Liver (tissue), 7 donors: ENCODE measurements at regions not wholly inside any gene's neighbourhood (a gene's known extent, or its start where the extent isn't known, plus 50 kb on each side); places are given as distances from the start of the nearest gene placed in this dataset.
"Not testable (repeated sequence)": the region's sequence is repeated elsewhere in the genome, so short reads cannot be mapped to it uniquely, and the experiment has no call there.

Source experiments
- DNase-seq: peaks from one replicate; pipeline ENCODE4 v3.0.0-alpha.2; 2017; ENCODE audit warnings: low spot score
- H3K27ac ChIP-seq, 2 donors: one replicate each; pipeline ENCODE4 v1.7.0; 2013; ENCODE audit warnings: inconsistent platforms in 2 of 2, low read length in 2 of 2, control low read depth in 1 of 2, low read depth in 1 of 2, mild to moderate bottlenecking in 1 of 2
- H3K27me3 ChIP-seq, 4 donors: one replicate each; pipeline versions ENCODE4 v1.6.1 to v1.7.0; 2013; ENCODE audit warnings: low read length in 3 of 4, inconsistent platforms in 1 of 4, mild to moderate bottlenecking in 1 of 4, moderate library complexity in 1 of 4; ENCODE audit not compliant: control insufficient read depth in 4 of 4, insufficient read depth in 4 of 4
- H3K36me3 ChIP-seq, 4 donors: one replicate each; pipeline versions ENCODE4 v1.6.1 to v1.7.0; 2013; ENCODE audit warnings: low read length in 3 of 4, mild to moderate bottlenecking in 3 of 4, low read depth in 1 of 4, moderate library complexity in 1 of 4; ENCODE audit not compliant: control insufficient read depth in 4 of 4, insufficient read depth in 3 of 4
- H3K4me1 ChIP-seq, 4 donors: one replicate each; pipeline versions ENCODE4 v1.6.1 to v1.7.0; 2013; ENCODE audit warnings: low read length in 3 of 4, mild to moderate bottlenecking in 3 of 4, moderate library complexity in 1 of 4; ENCODE audit not compliant: control insufficient read depth in 4 of 4, insufficient read depth in 4 of 4
- H3K4me3 ChIP-seq, 3 donors: one replicate each; pipeline versions ENCODE4 v1.6.1 to v1.7.0; 2013; ENCODE audit warnings: low read length in 3 of 3, control low read depth in 1 of 3, low read depth in 1 of 3, mild to moderate bottlenecking in 1 of 3
- H3K9ac ChIP-seq, 2 donors: one replicate each; pipeline ENCODE4 v1.7.0; 2013; ENCODE audit warnings: low read length in 2 of 2, mild to moderate bottlenecking in 2 of 2, moderate library complexity in 2 of 2, control low read depth in 1 of 2, low read depth in 1 of 2
- H3K9me3 ChIP-seq, 4 donors: one replicate each; pipeline versions ENCODE4 v1.6.1 to v1.7.0; 2013; ENCODE audit warnings: low read length in 3 of 4; ENCODE audit not compliant: control insufficient read depth in 4 of 4
- ATF3 ChIP-seq: IDR thresholded peaks from 2 replicates; pipeline ENCODE4 v1.6.1; 2016; ENCODE audit warnings: antibody characterized with exemption
- EGR1 ChIP-seq, 2 donors: IDR thresholded peaks; 2 replicates each; pipeline ENCODE4 v1.6.1; 2016 to 2018; ENCODE audit warnings: antibody characterized with exemption in 2 of 2, low read depth in 2 of 2
- FOXA1 ChIP-seq: IDR thresholded peaks from 2 replicates; pipeline ENCODE4 v1.6.1; 2016; ENCODE audit warnings: antibody characterized with exemption
- FOXA2 ChIP-seq: IDR thresholded peaks from 2 replicates; pipeline ENCODE4 v1.6.1; 2016; ENCODE audit warnings: antibody characterized with exemption
- HNF4A ChIP-seq, 2 donors: conservative IDR thresholded peaks; 2 replicates each; pipeline ENCODE4 v1.6.1; 2016; ENCODE audit warnings: antibody characterized with exemption in 2 of 2, mild to moderate bottlenecking in 2 of 2
- HNF4G ChIP-seq: IDR thresholded peaks from 2 replicates; pipeline ENCODE4 v1.6.1; 2016; ENCODE audit warnings: antibody characterized with exemption
- JUND ChIP-seq, 2 donors: IDR thresholded peaks; 2 replicates each; pipeline ENCODE4 v1.6.1; 2016; ENCODE audit warnings: antibody characterized with exemption in 2 of 2
- REST ChIP-seq: IDR thresholded peaks from 2 replicates; pipeline ENCODE4 v1.6.1; 2016; ENCODE audit warnings: antibody characterized with exemption, mild to moderate bottlenecking
- YY1 ChIP-seq: IDR thresholded peaks from 2 replicates; pipeline ENCODE4 v1.6.1; 2016; ENCODE audit warnings: antibody characterized with exemption, mild to moderate bottlenecking
- ZBTB33 ChIP-seq: IDR thresholded peaks from 2 replicates; pipeline ENCODE4 v1.6.1; 2016; ENCODE audit warnings: antibody characterized with exemption
- WGBS: extraction: QIAGEN DNeasy Blood & Tissue Kit; methylation state at CpG from one replicate; pipeline ENCODE4 v1.1.7; 2013; 5-methylcytosine and 5-hydroxymethylcytosine counted together
- donor health status: healthy.
- donor health status: healthy.
- donor health status: healthy.
- donor health status: healthy.

- H3K9me3 ChIP-seq: no peaks in the 10 kb centered on the region
- H3K27ac ChIP-seq: no peak overlapping the region
- H3K9ac ChIP-seq: no peak overlapping the region
- no peak overlapping the region for H3K4me3 ChIP-seq
- 78% methylated on average over 1 of the region's 1 CpG for WGBS
- H3K4me1 ChIP-seq: no peaks in the 10 kb centered on the region
- H3K27me3 ChIP-seq: no peaks in the 10 kb centered on the region
- TF ChIP-seq JUND (IDR thresholded peaks at IDR 0.05) (no peak), ZBTB33 (no peak), HNF4G (no peak), ATF3 (no peak)
- no peaks in the 10 kb centered on the region for H3K36me3 ChIP-seq
- DNase-seq: no peak
Measured at GRCh38 chr12:85626784-85627171, 209.4 kb downstream of the RASSF9 start.

DNA sequence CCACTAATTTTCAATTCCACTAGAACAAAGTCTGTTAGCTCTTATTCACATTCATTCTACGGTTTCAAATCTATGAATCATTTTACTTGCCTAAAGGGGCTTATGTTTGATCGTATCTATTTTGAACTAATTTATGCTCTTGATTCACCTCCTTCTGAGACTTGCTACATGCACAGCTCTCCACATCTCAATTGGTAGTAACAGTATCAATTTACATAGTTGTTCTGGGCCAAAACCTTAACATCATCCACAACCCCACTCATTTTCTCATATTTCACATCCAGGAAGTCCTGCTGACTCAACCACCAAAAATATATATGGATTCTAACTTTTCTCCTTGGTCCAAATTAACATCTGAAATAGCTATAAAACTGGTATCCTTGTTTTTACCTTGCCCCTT, 208.6 kb downstream of the RASSF9 start:
- Histone ChIP-seq H3K9me3 (no peaks in the 10 kb centered on the region), H3K36me3 (no peaks in the 10 kb centered on the region), H3K9ac (no peak overlapping the region), H3K4me3 (no peak overlapping the region), H3K4me1 (no peaks in the 10 kb centered on the region), H3K27me3 (no peaks in the 10 kb centered on the region), H3K27ac (no peak overlapping the region)
- 94% methylated on average over 2 of the region's 2 CpGs for WGBS
- DNase-seq: no peak
- TF ChIP-seq REST: no peak
- no peak for TF ChIP-seq HNF4A (conservative IDR thresholded peaks at IDR 0.05)
- TF ChIP-seq FOXA1: no peak
- no peak for TF ChIP-seq ATF3
- no peak for TF ChIP-seq HNF4G

DNA sequence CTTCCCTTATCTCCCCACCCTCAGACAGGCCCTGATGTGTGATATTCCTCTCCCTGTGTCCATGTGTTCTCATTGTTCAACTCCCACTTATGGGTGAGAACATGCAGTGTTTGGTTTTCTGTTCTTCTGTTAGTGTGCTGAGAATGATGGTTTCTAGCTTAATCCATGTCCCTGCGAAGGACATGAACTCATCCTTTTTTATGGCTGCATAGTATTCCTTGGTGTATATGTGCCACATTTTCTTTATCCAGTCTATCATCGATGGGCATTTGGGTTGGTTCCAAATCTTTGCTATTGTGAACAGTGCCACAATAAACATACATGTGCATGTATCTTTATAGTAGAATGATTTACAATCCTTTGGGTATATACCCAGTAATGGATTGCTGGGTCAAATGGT, 207.6 kb downstream of the RASSF9 start:
- H3K4me1 ChIP-seq, H3K9ac ChIP-seq, H3K27ac ChIP-seq, DNase-seq, H3K9me3 ChIP-seq, H3K36me3 ChIP-seq, H3K27me3 ChIP-seq, H3K4me3 ChIP-seq: not testable (repeated sequence)
- 94% methylated on average over 2 of the region's 2 CpGs for WGBS

DNA sequence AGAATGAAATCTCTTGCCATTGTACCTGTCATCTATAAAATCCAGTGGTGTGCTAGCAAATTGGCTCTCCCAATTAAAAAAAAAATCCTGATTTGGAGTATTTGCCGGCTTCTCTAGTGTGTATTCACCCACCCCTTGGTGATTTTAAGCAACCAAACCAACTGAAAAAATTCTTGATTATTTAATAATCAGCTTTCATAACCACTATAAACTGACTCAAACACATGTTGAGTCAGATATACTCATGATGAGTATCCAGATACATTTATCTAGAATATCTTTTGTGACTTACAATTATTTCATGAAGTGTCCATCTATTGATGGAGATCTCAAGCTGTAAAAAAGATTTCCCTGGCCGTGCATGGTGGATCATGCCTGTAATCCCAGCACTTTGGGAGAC, 205.4 kb downstream of the RASSF9 start:
- Histone ChIP-seq H3K27me3 (no peaks in the 10 kb centered on the region), H3K4me3 (no peak overlapping the region), H3K4me1 (no peaks in the 10 kb centered on the region), H3K36me3 (no peaks in the 10 kb centered on the region), H3K27ac (no peak overlapping the region), H3K9ac (no peak overlapping the region), H3K9me3 (no peaks in the 10 kb centered on the region)
- WGBS: 89% methylated on average over 2 of the region's 2 CpGs
- TF ChIP-seq ATF3 (no peak), FOXA2 (no peak), FOXA1 (no peak), ZBTB33 (no peak), YY1 (no peak), EGR1 (IDR thresholded peaks at IDR 0.05; ENCODE audit: low read depth in 2 of 2) (no peak)
- no peak for DNase-seq
